ENCODE measurements at regions not wholly inside any gene's neighbourhood (a gene's known extent, or its start where the extent isn't known, plus 50 kb on each side); places are given as distances from the start of the nearest gene placed in this dataset.
A peak's percentile ranks its signal among the peaks of the same experiment; 100 is the strongest.

DNA sequence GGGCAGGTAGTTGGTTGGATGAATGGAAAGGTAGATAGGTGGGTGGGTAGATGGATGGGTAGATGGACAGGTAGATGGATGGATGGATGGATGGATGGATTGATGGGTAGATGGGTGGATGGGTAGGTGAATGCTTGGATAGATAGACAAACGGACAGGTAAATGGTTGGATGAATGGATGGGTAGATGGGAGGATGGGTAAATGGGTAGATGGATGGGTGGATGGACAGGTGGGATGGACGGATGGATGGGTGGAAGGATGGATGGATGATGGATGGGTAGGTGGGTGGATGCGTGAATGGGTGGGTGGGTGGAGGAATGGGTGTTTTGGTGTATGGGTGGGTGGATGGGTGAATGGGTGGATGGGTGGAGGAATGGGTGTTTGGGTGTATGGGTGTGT, 50.1 kb upstream of the ASAP2 start:
- DNase-seq (ENCODE audit: low read depth), result no peak

DNA sequence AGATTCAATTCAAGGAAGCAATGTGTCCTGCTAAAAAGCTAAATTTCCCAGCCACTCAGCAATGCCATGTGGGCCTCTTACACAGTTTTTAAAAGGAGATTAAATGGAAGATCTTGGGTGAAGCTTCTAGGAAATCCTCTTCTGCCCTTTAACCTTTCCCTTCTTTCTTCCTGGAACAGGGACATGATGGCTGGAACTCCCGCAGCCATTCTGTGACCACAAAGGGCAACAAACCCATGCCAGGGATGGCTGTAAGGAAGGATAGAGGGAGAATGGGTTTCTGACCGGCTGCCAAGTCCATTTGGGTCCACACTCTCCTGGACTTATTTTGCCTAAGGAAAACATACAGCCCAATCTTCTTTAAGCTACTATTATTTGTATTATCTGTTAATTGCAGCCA, 52.6 kb upstream of the ASAP2 start:
- DNase-seq (ENCODE audit: low read depth), result no peak

DNA sequence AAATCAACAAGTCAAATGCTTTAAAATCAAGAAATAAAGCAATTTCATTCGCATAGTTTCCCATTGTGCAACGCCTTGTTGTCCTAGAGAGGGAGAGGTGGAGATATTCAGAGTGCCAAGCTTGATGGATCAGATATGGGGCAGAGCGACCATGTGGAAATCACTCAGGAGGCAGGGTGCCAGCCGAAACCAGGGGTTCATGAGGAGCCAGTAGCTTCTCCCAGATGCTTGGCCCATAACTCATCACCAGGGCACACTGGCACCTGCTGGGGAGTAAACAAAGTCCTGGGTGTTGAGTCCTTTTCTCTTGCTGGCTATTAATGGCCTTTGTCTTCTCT, 53.0 kb upstream of the ASAP2 start:
- no peak for DNase-seq (ENCODE audit: low read depth)

DNA sequence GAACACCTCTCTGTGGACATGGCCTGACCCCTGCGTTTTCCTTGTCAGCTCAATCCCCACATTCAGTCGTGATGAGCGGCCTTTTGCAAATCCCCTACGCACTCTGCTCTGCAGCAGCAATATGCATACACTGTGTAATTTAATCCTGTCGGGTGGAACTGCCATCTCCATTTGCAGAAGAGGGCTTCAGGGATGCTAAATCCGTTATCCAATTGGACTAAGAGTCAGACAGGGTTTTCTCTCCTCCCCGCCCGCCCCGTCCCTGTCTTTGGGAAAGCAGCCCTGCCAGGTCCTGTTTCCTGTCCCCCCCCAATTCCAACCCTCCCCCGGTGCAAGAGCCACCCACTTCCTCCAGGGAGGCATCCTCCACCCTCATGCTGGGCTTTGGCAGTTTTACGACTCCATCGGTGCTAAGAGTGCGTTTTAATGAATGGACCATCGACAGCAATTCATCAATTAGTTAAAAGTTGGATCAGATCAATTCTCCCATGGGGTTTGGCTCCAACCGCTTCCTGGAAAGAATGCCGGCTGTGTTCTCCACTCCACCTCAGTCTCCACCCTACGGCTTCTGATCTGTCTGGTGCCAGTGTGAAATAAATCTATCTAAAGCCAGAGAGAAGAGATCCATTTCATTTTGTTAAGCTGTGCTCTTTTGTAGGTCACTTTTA, 53.5 kb upstream of the ASAP2 start:
- no peak for DNase-seq (ENCODE audit: low read depth)

DNA sequence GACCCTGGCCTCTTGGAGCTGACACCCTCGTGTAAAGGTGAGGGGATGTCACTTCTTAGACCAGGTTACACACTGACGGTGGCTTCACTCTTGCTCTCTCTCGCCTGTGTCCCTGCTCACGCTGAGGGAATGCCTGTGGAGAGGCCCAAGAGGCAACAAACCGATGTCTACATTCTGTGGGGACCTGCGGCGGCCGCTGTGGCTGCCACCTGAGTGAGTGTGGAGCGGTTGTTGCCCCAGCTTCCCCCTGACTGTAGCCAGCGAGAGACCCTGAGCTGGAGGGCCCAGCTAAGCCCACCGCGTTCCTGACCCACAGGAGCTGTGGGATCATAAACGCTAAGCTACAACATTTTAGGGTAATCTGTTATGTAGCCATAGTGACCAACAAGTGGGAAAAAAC, 55.7 kb upstream of the ASAP2 start:
- no peak for DNase-seq (ENCODE audit: low read depth)

DNA sequence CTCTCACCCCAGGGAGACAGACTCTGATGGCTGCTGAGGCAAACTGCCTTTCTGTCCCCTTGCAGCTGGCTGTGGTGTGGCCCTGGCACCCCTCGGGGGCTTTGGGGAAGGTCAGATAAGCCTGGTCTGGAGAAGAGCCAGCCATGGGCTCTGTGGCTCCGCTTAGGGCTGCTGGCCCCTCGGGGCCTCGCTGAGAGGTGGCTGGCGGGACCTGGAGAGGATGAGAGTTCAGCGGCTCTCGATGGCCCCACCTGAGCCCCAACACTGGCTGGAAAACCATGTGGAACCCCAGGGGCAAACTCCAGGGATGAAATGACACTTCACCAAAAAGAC, 56.1 kb upstream of the ASAP2 start:
- no peak for DNase-seq (ENCODE audit: low read depth)

DNA sequence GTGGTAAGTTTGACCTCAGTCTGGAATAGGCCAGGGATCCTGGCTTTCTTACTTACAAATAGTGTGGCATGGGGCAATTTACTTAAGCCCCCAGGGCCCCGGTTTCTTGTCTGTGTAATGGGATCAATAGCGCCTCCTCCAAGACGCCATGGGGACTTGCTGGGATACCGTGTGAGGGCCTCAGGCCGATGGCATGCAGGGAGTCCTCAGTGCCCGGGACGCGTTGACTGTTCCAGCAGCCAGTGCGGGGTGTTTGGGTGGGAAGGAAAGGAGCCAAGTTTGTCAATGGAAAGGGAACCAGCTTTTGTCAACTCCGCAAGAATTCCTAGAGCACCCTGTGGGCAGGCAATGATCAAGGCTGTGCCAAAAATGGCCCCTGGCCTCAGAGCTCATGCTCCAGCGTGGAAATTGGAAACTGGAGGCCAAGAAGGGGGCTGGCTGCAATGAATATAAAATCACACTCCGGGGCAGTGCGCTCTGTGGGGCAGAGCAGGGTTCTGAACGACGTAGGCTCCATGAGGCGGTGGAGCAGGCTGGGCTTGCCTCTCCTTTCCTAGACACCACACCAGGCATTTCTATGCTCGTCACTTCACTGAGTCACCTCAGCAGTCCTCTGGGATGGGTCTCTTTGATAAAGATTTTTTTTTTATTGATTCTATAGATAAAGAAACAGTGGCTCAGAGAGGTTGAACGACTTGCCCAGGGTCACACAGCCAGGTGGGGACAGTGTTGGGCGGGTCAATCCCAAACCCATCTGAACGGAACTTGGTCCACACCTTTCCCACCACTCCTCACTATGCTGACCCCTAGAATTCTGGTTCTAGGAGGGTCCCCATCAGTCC, 56.7 kb upstream of the ASAP2 start:
- no peak for DNase-seq (ENCODE audit: low read depth)

DNA sequence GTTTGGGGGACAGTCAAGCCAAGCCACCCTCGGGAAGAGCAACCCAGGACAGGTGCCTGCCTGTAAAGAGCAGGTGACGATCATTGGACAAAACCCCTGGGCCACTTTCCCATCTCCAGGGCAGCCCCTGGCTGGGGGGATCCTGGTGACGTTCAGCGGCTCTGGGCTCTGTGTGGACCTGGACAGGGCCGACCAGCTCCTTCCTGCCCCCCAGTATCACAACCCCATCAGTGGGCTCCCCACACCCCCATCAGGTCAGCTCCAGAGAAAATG, 57.3 kb upstream of the ASAP2 start:
- no peak for DNase-seq (ENCODE audit: low read depth)

DNA sequence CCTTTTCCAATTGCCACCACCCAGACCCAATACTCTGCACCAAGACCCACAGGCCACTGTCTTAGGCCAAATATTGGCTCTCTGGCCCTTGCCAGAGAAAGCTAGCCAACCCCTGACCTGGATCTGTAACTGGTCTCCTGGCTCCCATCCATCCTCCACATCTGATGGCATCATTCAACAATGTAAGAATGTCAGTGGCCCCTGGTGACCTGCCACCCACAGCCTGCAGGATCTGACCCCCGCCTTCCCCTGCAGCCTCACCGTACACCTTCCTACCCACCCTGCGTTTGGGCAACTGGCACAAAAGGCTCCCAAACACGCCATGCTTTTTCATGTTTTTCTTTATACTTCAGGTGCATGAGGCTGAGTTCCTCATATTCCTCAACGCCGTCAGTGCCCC, 60.0 kb upstream of the ASAP2 start:
- no peak for DNase-seq (ENCODE audit: low read depth)

DNA sequence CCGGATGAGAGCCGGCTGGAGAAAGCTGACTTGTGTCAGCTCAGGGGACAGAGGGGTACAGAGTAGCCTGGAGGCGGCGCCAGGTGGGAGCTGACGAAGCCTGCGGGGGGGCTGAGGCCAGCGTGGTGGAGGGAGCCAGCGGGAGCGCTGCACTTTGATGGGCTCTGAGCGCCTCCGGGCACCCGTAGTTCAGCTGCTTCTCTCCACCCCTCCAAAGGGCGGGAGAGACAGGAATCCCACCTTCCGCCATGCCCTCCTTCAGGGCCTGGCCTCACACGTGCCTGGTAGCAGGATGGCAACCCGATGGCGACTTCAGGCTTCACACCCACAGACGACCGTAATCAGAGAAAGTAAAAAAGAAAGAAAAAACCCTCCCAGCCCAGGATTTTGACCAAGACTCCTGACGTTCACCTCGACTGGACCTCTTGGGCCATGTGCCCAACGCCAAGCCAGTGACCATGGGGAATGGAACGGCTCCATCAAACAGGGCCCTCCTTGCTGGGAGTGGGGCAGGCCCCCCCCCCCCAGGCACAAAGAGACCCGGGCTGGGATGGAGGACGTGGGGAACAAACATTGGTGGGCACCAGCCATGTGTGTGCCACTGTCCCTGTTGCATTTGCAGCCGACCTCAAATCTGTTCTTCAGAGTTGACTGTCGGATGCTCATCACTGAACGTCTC, 60.7 kb upstream of the ASAP2 start:
- no peak for DNase-seq (ENCODE audit: low read depth)

DNA sequence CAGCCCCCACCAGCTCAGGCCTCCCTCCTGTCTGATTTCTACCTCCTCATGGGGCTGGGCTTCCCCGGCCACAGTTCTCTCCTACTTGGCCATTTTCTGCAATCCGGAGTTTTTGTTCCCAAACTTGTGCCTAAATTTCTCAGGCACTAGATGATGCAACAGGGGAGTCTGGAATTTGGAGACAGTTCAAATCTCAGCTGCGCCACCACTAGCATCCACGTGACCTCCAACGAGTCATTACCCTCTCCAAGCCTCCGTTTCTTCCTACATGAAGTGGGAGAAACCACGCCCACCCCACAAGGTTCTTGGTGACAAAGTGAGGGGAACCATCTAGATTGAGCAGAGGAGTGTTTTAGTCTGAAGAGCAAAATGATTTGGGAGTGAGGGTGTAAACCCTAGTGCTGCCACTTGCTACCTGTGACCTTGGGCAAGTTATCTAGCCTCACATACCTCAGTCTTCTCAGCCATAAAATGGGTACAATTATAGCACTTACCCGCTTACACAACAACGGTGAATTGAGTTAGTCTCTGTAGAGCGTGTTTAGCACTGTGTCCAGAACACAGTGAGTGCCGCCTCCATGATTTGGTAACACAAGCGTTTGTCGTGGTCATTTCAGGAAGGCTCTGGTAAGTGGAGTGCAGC, 61.4 kb upstream of the ASAP2 start:
- DNase-seq (ENCODE audit: low read depth), result no peak

DNA sequence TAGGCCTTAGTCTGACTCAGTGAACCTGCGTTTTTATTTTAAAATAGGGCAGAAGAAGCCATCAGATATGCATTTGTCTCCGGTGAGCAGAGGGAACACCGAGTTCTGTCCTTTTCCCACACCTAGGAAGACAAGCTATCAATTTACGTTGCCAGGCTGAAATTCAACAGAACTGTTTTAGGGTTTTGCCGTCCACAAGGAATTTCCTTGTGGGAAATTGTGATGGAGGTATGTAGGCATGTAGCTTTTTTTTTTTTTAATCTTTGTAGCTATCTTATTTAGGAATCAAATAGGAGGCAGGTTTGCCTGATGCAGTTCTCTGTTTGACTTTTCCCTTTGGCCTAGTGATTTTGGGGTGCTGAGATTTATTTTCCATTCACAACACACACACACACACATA, 62.0 kb upstream of the ASAP2 start:
- no peak for DNase-seq (ENCODE audit: low read depth)

DNA sequence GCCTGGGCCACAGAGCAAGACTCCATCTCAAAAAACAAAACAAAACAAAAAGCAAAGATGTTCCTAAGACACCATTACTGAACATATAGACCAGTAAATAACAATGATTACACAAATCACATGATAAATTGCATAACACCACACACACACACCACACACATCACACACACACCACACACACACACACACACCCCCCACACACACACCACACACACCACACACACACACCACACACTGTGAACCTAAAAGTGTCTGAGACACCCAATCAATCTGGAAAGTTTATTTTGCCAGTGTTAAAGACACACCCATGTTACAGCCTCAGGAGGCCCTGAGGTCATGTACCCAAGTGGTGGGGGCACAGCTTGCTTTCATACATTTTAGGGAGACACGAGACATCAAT, 62.6 kb upstream of the ASAP2 start:
- DNase-seq (ENCODE audit: low read depth), result no peak

DNA sequence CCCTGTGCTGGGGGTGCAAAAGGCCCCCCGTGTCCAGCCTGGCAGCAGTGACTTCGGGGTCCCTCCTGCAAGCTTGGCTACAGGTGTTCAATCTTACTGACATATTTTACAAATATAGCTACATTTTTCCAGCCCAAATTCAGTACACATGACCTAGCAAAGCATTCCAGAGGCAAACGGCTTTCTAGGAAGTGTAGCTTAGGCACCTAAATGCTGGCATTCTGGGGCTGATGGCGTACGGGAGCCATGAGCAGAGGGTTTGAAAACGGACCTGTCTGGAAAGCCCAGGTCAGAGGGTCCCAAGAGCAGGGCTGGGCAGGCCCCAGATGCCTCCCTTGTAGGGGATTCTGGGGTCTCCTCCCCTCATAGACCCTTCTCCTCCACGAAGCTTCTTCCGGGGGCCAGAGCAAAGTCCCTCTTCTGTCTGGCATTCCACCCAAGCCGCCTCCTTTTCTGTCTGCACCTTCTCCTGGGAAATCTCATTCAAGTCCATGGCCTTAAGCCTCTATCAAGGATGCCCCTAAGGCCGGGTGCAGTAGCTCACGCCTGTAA, 63.3 kb upstream of the ASAP2 start:
- DNase-seq (ENCODE audit: low read depth), result no peak

DNA sequence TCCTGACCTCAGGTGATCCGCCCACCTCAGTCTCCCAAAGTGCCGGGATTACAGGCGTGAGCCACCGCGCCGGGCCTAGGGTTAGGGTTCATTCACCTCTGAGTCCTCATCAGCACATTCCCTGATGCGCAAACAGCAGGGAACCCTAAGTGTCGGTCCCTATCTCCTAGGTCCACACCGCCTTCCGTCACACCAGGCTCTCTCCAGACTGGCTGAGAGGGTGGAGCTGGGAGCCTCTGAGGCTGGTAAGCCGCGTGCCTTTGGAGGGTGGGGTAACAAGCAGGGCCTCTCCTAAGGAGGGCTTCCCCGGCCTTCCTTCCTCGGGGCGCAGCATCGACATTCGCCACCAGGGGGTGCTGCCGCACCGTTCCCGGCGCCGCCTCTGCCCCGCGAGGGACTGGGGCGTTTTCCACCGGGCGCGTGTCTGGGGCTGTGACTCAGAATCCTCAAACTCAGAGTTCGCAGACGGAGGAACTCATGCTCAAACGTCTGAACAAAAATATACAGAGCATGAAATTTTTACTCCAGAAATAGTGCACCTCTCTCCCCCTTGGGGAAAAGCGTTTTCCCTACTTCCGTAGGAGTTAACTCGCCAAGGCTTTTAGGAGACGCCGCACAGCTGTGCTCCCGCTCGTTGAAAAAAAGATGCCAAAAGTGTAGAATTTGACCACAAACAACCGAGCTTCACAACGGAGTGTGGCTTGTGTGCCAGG, 63.9 kb upstream of the ASAP2 start:
- DNase-seq (ENCODE audit: low read depth), result peak; percentile 89

DNA sequence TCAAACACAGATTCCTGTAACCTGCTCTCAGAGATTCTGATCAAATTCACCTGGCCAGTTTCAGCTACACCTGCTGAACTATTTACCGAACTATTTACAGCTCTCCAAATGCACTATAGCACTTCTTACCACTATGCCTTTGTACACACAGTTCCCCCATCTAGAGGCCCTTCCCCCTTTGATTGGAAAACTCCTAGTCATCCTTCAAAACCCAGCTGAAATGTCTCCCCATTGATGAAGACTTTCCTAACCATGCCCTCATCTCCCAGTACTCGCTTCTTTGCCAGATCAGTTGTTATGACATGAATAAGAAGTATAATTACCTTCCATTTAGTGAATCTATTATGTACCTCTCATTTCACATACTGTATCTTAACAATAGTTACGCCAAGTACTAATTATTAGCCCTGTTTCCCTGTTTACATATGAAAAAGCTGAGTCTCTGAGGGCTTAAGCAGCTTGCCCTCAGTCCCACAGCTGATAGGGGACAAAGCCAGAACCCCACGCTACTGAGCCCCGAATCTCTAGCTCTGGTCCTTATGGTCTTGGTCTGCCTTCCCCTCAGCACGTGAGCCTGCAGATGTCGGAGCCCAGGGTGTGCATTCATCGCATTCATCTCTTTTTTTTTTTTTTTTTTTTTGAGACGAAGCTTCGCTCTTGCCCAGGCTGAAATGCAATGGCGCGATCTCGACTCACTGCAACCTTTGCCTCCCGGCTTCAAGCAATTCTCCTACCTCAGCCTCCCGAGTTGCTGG, 64.7 kb upstream of the ASAP2 start:
- DNase-seq (ENCODE audit: low read depth), result no peak

DNA sequence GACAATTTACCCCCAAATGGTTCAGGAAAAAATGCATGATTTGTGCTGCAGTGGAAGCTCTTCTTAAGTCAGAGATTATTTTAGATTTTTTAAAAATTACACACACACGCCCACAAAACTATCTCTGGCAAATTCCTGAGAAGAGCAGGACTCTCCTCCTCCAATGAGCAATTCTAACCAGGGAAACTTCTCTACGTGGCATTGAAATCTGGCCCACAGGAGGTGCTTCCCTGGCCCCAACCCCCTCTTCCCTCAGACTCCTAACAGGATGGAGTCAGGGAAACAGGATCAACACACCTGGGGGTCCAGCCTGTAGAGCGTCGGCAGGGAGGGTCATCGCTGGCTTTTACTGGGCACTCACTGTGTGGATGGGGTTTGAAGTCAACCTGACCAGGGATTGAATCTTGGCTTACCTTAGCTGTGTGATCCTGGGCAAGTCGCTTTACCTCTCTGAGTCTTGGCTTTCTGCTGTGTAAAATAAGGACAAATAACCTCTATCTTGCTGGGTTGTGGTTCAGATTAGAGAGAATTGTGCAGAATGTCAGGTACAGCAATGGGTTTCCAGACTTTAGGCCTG, 65.4 kb upstream of the ASAP2 start:
- DNase-seq (ENCODE audit: low read depth), result no peak

DNA sequence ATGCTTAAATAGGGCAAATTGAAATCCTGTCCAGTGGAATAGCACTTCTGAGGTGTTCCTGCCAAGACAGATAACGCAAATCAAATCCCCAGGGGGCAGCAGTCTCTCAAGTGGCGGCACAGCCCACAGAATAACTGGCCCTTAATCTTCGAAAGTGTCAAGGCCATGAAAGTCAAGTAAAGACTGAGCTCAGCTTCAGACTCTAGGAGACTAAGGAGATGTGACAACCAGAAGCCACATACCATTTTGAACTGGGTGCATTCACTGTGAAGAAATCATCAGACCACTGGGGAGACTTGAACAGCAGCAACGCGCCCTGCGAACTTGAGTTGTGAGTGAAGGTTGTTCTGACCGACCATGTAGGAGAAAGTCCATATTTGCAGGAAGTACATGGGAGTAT, 66.0 kb upstream of the ASAP2 start:
- DNase-seq (ENCODE audit: low read depth), result no peak

DNA sequence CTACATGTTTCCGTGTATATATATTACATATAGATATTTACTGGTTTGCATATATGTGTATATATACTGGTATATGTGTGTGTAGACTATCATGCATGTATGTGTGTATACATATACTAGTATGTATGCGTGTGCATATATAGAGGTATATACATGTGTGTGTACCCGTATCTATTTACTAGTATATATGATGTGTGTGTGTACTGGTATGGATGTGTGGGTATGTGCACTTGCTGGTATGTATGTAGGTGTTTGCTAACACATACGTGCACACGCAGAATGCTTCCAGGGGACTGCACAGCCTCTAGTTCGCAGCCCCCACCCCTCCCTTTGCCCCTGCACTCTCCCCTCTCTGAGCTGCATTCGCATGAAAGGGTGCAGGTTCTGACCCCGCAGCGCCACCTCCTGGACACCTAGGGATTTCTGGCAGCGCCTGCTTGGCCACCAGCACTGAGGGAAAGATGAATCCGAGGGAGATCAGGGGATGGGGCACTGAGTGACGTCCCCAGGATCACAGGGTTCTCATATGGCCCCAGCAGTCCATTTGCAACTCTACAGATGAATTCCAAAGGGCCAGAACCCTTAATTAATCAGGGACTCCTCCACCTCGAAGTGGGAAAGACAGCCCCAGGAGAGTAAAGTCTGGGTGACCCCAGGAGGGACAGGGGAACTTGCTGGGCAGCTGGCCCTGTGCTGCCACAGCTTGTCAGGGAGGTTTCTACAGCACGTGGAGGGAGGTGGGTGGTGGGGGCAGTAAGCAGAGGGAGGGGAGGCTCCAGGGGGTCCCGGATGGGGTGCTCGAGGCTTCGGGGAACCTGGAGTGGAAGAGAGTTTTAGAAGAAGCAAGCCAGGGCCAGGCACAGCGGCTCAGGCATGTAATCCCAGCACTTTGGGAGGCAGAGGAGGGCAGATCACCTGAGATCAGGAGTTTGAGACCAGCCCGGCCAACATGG, 66.8 kb upstream of the ASAP2 start:
- peak; percentile 49 for DNase-seq (ENCODE audit: low read depth)

All from stimulated activated CD8-positive, alpha-beta memory T cell treated with anti-CD3 and anti-CD28 coated beads, Interleukin-15, amount 100 ng/mL, for 24 hours (primary cell).